ENCODE measurements at regions not wholly inside any gene's neighbourhood (a gene's known extent, or its start where the extent isn't known, plus 50 kb on each side); places are given as distances from the start of the nearest gene placed in this dataset.
"Not testable (repeated sequence)": the region's sequence is repeated elsewhere in the genome, so short reads cannot be mapped to it uniquely, and the experiment has no call there.

DNA sequence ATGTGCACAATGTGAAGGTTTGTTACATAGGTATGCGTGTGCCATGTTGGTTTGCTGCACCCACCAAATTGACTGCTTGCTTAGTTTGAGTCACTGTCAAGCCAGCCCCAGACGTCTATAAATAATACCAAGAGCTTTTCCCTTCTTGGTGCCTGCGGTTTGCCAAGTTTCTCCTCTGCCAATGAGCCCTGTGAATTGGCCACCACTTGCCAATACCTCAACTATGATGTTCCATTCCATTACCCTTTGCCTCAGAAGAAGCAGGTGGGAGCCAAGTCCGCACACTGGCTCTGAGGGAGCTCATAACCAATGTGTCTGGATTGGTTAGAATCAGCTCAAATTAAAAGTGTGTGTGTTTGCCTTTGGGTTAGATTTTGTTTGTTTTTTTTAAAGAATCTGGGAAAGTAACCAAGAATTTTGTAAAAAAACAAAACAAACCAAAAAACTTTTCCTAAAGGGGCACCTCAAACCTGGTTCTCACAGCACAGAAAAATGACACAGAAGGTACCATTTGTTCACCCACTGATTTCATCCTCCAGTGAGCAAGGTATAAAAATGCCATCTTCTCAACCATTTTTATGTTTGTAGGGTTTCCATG is 209.3 kb upstream of the PRNP start:
- no peak for DNase-seq (ENCODE audit: low read depth in 4 of 4, low spot score in 3 of 4)

DNA sequence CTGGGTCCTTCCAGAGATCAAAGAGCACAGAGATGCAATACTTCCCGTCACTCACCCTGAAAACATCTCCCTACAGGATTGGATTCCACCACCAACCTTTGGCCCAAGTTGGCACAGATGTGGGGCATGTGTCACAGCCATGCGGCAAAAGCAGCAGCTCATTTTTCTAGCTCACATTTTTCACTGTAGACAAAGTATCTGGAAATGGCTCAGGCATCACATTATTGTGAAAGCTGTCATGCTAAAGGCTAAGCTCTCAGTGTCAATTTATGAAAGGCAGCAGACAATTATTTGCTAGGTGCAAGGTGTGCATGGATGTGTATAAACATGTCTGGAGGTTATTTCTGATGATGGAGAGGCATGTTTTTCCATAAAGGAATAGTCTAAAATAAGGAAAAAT is 213.3 kb upstream of the PRNP start:
- DNase-seq (ENCODE audit: low read depth in 4 of 4, low spot score in 3 of 4) = no peak

DNA sequence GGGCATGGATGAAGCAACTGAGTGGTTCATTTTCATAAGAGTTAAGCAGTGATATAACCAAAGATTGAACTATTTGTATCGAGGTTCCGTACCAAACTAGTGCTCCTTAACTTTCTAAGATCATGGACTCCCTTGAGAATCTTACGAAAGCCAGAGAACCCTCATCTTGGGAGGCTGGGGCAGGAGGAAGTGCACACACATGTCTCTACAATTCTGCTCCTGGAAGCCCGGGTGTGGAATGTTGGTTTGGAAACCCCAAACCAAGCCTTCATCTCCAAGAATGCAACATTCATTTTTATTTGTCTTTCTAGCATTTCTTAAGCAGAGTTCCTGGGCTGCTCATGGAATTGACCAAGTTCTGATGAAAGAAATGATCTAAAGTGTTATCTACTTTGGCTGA is 215.0 kb upstream of the PRNP start:
- no peak for DNase-seq (ENCODE audit: low read depth in 4 of 4, low spot score in 3 of 4)

DNA sequence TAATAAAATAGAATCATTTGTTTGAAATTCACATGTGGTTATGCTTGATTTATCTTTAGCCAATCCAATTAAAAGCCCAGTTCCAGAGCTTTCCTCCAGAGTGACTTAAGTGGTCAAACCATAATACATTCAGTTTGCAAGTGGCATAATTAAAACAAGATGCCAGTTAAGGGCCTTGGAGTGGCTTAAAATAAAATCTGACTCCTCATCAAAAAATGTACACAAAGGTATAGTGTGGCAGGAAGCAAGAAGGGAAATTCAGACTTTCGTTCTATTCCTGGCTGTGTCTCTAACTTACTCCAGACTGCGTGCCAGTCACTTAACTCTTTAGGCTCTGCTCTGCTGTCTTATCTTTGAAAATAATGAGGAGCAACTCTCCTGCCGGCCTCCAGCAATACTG is 215.9 kb upstream of the PRNP start:
- no peak for DNase-seq (ENCODE audit: low read depth in 4 of 4, low spot score in 3 of 4)

DNA sequence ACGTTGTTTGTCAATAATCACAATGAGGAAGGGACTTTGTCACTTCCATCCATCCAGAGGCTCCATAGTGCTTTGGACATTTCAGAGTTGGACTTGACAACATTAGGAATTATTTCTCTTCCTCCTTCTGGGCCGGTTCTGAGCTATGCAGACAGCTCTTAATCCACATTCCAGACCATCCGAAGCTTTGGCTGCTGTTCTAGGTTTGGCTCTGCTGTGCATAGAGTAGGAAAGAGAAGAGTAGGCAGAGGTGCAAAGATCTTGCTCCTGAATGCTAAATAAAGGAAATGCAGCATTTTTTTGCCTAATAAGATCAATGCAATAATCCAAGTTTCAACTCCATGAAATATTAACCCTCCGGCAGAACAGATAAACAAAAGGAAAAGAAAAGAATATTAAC is 216.3 kb upstream of the PRNP start:
- no peak for DNase-seq (ENCODE audit: low read depth in 4 of 4, low spot score in 3 of 4)

DNA sequence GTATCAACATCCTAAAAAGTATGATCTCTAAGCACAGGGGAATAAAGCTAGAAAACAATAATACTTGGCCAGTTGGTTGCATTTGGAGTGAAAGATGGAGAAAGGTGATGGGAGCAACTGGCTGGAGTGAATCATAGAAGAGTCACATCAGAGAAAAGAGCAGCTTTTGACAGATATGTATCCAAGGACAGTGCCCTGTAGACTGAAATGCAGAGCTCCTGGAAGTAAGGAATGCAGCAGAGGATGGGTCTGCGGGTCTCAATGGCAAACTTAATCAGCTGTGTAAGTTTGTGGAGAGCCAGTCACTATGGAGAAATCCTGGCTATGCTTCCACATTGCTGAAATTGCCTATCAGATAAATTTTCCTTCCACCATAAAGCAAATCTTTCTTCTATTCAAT is 218.1 kb upstream of the PRNP start:
- DNase-seq (ENCODE audit: low read depth in 4 of 4, low spot score in 3 of 4) = no peak

DNA sequence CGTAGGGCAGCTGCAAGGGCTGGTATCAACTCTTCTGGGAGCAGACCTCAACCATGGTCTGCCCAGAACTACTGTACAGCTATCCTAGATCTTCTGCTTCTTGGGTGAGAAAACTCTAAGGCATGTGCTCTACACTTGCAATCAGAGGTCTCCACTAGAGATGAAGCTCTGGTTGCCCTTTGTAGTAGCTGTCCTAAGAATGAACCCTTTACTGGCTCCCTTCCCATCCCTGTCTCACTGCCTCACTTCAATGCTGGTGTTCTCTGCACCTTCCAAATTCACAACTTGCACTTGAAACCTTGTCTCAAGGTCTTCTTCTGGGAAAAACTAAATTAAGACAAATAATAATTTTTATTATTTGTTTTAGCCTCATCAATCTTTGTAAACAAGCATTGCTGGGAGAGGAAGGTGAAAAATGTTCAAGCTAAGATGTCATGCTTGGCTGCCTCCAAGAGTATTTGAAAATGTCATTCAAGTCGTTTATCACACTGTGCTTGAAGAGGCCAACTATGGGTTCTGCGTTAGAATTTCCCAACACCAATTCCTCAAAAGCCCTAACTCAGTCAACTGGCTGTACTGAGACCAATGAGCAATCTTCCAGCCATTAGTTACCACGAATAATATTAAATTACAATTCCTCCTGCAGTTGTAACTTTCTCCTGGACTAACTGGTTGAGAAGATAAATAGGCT is 216.9 kb upstream of the ADRA1D start:
- DNase-seq (ENCODE audit: low read depth in 4 of 4, low spot score in 3 of 4) = no peak

DNA sequence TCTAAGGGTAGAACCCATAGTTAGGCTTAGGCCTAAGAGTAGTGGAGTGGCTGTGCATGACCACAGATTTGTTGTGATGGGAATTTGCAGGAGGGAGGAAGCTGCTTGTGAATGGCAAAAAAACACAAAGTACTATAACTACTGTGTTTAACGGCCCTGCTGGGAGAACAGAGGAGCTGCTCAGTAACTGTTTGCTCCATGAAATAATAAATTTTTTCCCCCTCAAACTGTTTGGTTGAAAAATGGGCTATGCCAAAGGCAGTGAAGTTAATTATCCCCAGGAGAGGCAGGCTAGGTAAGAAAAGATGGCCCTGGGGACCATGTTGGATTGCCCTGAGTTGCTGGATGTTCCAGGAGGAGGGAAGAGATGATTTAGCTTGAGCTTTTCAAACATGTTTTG is 216.1 kb upstream of the ADRA1D start:
- DNase-seq (ENCODE audit: low read depth in 4 of 4, low spot score in 3 of 4) = no peak

DNA sequence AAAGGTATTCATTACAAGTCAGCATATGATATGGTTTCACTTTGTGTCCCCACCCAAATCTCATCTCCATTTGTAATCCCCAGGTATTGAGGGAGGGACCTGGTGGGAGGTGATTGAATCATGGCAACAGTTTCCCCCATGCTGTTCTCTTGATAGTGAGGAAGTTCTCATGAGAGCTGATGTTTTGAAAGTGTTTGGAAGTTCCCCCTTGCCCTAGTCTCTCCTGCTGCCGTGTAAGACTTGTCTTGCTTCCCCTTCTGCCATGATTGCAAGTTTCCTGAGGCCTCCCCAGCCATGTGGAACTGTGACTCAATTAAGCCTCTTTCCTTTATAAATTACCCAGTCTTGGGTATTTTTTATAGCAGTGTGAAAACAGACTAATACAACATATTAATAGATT is 213.7 kb upstream of the ADRA1D start:
- not testable (repeated sequence) for DNase-seq (ENCODE audit: low read depth in 4 of 4, low spot score in 3 of 4)

DNA sequence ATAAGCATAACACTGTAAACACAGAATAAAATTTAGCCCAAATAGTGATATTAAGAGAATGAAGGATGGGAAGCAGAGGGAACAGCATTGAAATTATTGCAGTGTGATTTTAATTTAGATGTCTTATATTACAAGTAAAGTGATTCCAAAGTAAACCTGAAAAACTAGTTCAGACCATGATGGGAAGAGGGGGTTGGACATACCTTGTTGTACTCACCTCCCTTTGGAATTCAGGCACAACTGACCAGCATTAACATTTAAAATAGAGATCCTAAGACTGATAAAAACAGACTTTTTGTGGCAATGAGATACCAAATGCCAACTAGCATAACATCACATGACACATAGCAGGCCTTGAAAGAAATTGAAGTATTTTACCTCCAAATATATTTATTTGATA is 210.0 kb upstream of the ADRA1D start:
- no peak for DNase-seq (ENCODE audit: low read depth in 4 of 4, low spot score in 3 of 4)

DNA sequence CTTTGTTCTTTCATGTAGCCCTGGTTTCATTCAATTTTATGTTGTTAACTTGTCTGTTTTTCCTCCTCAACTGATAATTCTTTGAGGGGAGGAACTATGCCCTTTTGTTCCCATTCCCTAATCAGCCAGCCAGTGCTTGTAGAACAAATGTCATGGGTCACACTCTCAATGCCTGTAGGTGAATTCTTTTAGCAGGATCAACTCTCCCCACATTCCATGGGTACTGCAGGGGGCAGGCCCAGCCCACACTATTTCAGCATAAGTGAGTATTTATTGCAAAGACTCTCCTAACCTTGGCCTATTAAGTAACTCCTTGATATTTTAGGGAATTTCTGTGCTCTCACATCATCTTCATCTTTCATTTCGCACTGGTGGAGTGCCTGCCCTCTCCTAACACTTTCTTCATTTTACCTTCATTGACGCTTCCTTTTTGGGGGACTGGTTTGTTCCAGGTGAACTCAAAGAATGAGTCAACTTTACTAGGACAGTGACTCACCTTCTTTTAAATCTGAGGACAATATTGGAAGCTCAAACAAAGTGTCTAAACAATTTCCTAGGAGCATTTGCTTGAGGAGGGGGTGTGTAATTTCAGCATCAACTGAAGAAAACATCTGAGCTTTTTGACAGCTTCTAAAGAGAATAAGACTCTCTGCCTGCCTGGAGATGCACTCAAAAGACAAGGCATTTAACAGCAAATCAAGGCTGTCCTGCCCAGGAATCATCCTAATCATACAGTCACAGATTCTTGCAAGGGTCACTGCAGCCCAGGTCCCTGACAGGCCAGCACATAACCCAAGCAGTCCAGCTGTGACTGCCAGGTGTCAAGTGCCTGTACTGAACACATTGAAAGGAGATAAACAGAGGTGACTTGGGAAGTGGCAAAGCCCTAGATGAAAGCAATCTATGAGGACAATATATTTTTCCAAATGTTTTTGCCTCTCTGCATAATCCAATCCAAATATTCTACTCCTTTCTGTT is 208.8 kb upstream of the ADRA1D start:
- no peak for DNase-seq (ENCODE audit: low read depth in 4 of 4, low spot score in 3 of 4)

DNA sequence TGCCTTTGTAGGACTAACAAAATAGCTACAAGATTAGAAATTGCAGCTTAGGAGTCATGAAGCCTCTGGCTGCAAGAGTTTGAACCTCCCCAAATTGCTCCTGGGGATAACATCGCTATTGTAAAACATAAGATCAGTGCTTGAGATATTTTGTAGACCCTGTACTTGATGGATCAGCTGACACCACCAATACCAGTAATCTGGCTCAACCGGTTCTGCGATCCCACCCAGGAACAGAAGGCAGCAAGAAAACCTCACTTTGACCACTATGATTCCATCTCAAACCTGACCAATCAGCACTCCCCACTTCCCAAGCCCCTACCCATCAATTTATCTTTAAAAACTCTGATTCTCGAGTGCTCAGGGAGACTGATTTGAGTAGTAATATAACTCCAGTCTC is 206.9 kb upstream of the ADRA1D start:
- no peak for DNase-seq (ENCODE audit: low read depth in 4 of 4, low spot score in 3 of 4)

DNA sequence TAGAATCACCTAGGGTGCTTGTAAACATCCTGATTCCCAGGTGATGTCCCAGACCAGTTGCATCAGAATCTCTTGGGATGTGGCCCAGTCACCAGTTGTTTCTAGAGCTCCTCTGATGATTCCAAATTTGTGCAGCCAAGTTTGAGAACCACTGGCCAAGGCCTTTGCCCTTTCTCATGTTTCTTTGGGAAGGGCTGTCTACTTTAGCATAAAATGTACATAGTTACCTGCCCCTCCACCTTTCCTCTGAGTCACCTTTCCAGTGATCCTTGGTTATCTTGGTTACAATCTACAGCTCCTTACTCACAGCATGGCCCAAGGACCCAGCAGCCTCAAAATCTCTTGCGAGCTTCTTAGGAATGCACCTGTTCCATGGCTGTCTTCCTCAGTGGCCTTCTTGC is 206.2 kb upstream of the ADRA1D start:
- DNase-seq (ENCODE audit: low read depth in 4 of 4, low spot score in 3 of 4) = no peak

DNA sequence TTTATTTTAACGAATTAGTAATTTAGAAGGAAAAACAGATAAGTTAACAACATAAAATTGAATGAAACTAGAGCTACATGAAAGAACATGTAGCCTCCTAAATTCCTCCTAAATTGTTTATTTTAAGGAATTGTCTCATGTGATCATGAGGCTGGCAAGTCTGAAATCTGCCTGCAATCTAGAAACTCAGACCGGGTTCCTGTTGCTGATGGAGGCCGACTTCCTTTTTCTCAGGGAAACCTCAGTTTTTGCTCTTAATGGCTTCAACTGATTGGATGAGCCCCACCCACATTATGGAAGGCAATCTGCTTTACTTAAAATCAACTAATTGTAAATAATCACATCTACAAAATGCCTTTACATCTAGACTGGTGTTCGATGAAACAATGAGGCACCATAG is 205.0 kb upstream of the ADRA1D start:
- no peak for DNase-seq (ENCODE audit: low read depth in 4 of 4, low spot score in 3 of 4)

DNA sequence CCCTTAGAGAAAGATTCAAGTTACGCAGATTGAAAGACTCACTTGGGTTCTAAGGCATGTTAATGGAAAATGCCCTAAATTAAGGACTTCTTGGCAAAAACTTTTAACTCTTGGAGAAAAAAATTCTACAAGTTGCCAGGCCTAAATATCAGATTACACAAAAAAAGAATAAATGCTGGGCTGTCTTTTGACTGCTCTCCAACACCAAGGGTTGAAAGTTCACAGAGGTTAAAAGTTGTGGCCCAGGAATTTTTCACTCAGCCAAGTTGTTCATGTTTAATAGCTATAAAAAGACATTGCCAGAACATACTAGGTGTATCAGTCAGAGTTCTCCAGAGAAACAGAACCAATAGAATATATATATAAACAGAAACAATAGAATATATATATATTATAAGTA is 204.3 kb upstream of the ADRA1D start:
- no peak for DNase-seq (ENCODE audit: low read depth in 4 of 4, low spot score in 3 of 4)

DNA sequence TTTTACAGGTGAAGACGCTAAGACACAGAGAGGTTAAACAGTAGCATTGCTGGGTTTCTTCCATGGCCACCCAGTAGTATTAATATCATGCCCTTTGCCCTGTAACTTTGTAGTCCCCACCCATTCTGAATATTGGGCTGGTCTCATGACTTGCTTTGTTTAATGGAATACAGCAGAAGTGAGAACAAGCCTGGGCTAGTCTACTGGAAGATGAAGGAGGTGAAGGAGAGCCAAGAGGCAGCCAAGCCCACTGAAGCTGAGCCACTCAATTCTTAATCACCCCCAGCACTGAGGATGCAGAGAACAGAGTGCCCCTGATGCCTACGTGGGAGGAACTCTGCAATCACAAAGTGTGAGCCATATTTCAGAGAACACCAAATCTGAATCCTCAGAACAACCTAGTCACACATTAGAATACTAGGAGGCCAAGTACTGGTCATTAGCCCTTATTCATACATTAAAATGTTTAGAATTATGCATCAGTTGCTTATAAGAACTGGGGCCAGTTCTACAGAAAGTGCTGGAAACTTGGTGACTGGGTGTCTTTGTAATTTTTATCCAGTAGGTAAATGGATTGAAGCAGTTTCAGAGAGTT is 202.5 kb upstream of the ADRA1D start:
- DNase-seq (ENCODE audit: low read depth in 4 of 4, low spot score in 3 of 4) = no peak

DNA sequence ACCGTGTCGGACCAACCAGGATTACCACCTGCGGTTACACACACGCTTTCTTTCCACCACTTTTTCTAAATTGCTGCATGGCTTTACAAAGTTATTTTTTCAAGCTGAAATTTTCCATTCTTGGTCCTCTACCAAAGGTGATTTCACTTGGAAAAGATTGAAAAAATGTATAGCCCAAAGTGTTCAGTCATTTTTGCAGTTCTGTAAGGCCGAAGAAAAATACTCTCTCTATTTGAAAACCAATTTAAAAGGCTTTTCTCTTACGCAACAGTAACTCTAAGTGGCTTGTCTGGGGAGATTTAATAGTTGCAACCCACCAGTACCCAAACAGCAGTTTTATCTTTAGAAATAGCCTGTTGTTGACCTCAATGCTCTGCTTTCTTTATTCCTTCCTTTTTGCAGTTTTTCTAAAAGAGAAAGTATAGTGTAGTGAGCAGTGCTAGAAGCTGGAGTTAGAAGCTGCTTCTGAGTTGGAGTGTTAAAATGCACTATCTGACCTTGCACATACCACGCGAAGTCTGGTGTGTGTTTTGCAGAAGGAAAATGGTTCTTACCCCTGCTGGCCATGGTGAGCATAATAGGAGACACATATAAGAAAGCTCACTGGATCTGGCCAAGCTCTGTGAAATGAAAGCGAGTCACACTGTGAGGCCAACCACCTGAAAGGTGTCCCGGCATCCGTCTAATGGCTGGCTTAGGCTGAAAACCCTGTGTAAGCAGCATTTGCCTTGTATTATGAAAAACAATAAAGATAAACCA is 201.0 kb upstream of the ADRA1D start:
- DNase-seq (ENCODE audit: low read depth in 4 of 4, low spot score in 3 of 4) = no peak

DNA sequence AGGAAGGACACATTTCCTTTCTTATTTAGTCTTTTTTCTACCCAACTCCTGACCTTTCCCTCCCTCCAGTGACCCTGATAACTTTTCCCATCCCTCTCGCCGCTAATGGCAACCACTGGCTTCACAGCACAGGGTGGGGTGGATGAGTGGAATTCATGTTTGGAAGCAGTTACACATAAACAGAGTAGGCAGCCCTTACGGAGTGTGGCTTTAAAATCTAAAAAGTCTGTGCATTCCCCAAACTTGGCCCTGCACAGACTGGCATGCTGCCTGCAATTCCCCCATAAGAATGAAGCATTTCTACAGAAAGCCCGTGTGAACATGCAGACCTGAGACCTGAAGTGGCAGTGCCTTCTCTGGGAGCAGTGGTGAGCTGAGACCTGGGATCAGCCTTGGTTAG is 196.7 kb upstream of the ADRA1D start:
- no peak for DNase-seq (ENCODE audit: low read depth in 4 of 4, low spot score in 3 of 4)

DNA sequence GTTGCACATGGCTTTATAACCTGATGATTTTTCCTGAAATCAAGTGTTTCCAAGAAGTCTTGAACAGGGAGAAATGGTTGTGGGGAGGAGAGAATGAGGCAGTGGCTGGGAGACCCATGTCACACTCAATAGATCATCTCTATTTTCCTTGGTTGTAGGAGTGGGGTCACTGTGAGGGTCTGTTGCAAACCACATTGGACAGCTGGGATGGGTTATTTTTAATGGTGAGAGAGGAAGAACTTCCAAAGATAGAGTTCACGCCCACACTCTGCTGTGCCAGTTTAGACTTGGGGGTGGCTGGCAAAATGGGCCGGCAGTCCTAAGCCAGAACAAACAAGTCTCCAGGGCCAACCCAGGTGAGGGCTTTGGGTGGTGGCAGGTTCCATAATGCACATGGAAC is 196.2 kb upstream of the ADRA1D start:
- DNase-seq (ENCODE audit: low read depth in 4 of 4, low spot score in 3 of 4) = no peak

DNA sequence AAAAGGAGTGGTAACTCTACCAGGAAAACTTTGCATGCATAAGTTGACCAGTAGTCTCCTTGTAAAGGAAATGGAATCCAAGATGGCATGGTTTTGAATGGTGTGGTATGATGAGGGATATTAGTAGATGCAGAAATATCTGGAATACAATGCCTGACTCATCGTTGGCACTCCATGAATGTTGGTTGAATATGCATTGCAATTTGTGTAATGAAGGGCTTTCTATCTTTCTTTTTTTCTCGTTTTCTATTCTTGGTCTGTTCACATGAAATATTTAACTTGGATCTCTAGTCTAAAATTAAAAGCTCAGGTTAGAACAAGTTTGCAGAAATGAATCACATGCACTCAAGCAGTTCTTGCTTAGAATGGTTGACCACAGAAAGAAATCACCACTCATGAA is 195.3 kb upstream of the ADRA1D start:
- DNase-seq (ENCODE audit: low read depth in 4 of 4, low spot score in 3 of 4) = no peak

DNA sequence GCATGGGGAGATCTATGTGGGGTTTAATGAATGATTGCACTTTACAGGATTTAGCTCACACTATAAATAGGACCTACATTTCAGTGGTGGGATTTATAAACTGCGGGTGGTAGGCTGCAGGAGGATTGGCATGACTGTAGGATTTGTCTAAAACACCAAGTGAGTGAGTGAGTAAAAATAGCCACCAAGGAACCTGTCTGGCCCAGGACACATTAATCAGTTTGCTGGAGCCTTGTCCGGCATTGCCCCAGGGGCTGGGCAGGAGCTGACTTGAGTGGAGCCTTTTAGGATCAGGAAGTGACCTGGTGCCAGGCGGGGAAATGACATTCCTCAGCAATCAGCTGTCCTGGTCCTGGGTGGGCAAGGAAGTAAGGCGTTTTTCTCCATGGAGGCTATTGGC is 193.9 kb upstream of the ADRA1D start:
- DNase-seq (ENCODE audit: low read depth in 4 of 4, low spot score in 3 of 4) = no peak
